GM21737 (cell line): ENCODE measurements at regions not wholly inside any gene's neighbourhood (a gene's known extent, or its start where the extent isn't known, plus 50 kb on each side); places are given as distances from the start of the nearest gene placed in this dataset.

ENCODE experiments used
- ATAC-seq: cut with Tn5 transposase; IDR thresholded peaks from one replicate; pipeline ENCODE4 v1.9.1; 2021; ENCODE audit warnings: mild to moderate bottlenecking, moderate library complexity; ENCODE audit not compliant: unreplicated experiment

DNA sequence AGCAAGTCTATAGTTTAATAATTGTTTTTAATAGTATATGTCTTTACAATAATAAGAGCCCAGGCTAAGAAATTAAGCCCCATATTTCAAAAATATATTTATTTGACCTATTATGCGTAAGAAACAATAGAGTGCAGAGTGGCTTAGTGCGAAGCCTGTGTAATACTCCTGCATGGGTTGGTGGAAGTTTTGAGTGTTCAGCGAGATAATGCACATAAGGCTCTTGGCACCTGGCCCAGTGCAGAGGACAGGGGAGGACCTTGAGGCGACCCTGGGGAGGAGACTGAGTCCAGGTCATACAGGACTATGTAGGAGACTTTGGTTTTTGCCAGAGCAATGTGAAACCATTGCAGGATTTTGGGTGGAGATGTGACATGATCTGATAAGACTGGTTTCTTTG, 132.4 kb upstream of the ST6GAL2 start:
- ATAC-seq: no peak

- no peak for ATAC-seq
Measured at GRCh38 chr2:107020392-107020791, 134.4 kb upstream of the ST6GAL2 start.

DNA sequence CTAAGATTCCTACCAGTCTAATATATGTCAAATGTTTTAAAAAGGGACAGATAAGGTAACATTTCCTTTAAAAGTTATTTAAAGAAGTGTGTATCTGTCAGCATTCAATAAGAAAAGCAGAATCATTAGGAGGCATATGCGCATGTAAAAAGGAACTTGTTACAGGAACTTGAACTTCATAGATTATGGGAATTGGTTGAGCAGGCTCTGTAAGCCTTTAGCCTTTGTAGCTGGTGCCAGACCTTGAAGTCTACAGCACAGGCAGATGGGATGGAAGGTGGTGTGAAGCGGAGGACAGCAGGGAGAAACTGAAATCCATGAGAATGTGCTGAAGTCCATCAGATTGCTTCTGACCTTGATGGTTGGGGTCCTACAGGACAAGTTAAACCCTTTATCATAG, 138.3 kb upstream of the ST6GAL2 start:
- no peak for ATAC-seq

DNA sequence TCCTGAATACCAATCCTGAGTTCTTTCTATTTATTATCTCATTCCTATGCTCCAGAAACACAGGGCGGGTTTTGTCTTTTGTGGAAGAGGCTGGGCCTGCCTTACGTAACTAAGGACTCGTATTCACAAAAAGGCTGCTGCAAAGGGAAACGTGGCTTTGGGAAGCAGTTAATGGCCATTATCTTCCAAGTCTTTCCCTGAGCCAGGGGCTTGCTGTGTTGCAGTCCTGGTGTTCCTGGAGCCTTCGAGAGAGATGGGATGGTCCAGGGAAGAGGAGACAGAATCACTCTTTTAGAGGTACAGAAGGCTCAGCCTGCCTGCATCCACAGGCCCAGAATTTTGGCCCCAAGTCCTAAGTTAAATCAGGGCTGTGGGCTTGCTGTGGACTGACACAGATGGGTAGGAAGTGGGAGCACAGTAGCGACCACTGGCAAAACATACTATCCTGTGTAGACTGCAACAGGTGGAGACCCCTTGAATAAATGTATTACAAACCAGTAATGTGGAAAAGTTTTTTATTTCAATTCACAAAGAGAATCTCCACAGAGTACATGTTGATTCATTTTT, 139.4 kb upstream of the ST6GAL2 start:
- no peak for ATAC-seq

DNA sequence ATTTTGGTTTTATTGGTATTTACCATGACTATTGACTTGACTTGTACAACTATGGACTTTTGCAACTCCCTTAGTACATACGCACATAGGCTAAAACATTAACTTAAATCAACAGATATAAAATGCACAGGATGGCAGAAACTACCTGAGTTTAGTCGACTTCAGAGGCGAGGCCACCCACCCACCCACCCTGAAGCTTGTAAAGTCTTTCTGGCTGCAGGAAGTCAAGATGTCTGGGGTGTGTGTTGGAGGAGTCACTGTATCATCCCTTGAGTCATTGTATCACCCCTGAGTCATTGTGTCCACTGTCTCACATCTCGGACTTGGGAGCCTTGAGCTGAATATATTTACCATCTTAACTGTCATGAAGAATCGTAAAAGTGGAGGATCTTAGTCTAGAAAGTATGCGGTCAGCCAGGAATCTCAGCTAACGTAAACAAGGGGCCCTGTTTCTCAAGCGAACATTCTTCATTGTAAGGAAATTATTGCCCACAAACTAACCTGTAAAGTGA, 140.0 kb upstream of the ST6GAL2 start:
- ATAC-seq: no peak

DNA sequence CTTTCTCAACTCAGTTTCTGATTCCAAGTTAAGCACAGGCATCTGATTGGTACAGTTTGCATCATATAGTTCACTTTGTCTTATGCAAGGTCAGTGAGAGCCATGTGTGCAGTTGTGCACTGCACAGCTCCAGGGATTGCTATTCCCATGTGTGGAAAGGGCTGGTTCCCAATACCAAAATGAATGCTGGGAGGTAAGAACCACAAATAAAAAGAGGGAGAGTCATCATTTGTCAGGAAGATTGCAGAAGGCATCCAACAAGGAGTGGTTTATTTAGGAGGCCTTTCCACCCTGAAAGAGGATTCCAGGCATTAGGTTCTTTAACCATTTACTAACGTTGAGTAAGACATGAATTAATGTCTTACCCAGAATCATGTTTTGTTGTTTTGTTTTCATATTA, 141.2 kb upstream of the ST6GAL2 start:
- no peak for ATAC-seq

DNA sequence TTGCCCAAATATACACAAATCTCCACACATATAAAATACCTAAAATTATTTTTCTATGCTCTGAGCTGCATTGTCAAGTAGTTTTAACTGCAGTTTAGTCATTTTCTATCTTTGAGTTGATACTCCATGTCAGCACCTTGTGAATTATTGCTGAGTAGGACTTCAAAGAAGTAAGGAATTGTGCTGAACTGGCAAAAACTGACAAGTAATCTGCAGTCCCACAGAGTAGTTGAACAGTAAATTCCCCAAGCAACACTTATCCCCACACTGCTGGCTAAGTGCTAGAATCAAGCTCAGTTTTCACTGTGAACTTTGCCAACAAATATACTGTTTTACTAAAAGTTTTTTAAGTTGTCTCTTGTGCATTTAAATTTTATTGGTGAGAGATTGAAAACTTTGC, 141.8 kb upstream of the ST6GAL2 start:
- no peak for ATAC-seq

DNA sequence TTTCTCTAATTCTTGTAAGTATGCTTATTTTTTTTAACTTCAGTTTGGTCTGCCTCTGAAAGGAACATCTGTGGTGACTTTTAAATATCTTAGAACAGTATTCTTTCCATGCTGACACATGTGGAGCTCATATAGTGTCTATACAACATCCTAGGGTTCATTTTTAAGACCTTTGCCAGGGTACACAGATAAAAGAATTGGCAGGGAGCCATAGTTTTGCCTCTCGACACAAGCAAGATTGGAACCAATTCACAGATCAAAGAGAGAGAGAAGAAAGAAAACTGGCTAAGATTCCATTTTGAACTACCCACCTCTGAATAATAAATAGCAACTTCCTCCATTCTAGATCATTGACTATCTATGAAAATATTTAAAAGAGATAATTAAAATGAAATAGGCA, 142.7 kb upstream of the ST6GAL2 start:
- no peak for ATAC-seq

- ATAC-seq: no peak
Measured at GRCh38 chr2:107036293-107036692, 150.3 kb upstream of the ST6GAL2 start.

- ATAC-seq: no peak
Measured at GRCh38 chr2:107062173-107062572, 176.2 kb upstream of the ST6GAL2 start.

DNA sequence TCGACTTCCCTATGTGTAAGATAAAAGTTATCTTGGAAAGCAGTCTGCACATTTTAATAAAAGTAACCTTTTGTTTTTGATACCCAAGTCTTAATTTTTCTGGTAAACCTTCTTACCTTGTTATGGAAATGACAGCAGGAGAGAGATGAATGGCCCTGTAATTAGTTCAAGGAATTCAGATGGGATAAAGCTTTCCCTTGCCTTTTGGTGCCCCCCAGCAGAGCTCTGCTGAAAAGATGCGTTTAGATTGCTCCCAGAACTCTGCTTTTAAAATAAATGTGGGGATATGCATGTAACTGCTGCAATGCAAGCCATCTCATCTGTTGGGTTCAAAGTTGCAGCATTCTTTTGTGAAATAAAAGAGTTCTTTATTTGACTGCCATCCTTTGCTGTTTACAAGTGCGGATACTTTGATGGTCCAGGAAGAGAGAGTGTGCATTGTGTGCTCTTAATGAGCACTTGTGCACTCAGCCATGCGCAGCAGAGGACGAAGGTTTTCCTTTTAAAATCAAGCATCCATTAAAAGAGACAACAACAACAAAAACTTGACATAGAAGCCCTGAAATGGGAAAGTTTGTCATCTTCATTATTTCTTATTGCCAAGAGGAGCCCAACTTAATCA, 176.7 kb upstream of the ST6GAL2 start:
- ATAC-seq: no peak

- ATAC-seq: no peak
Measured at GRCh38 chr2:107063228-107063627, 177.3 kb upstream of the ST6GAL2 start.

- no peak for ATAC-seq
Measured at GRCh38 chr2:107064750-107065149, 178.8 kb upstream of the ST6GAL2 start.

- no peak for ATAC-seq
Measured at GRCh38 chr2:107068069-107068916, 182.3 kb upstream of the ST6GAL2 start.

- ATAC-seq: no peak
Measured at GRCh38 chr2:107069890-107070289, 183.9 kb upstream of the ST6GAL2 start.

DNA sequence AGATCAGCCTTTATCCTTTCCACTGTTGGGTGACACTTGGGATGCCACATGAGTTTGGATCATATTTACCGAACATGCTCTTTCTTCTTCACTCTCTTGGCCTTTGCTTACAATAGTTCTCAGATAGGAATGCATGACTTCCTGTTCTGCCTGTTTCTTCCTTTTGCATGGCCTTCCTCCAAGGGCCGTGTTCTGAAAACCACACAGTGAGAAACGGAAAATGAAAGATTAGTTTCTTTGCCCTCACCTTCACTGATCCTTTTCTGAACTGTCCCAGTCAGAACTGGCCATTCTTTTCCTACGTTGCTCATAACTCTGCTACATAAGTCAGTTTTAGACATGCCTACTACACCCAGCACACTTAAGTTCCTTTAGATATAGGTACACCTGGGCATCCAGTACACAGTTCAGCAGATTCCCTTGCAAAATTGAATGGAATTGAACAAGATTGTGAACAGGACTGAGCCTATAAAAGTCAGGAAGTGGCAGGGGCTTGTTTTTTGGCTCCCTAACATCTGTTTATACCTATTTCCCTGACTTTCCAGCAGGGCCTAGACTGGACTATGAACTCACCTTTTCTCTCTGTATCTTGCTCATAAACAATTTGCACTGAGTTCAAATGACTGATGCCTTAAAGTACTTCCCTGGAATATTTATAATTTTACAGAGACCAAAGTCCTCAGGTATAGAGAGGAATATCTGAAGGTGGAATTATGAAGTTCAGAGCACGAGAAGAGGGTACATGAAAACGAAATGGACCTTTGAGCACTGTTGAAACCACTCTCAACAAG, 186.4 kb upstream of the ST6GAL2 start:
- ATAC-seq: no peak

DNA sequence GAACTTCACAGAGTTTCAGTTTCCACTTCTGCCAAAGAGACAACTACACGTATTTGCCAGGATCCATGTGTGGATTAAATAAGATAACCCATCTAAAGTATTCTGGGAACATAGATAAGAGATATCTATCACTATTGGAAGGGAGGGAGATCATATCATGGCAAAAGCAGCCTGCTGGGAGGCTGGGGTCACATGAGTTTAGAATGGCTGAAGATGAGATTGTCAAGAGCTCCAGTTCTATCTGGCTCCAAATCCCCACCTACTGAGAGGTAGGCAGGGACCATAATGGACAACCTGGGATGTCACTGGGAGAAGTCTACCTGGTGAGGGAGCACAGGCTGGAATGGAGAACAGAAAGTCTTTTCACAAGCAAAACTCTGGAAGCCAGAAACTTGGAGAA, 192.6 kb upstream of the ST6GAL2 start:
- ATAC-seq: no peak

DNA sequence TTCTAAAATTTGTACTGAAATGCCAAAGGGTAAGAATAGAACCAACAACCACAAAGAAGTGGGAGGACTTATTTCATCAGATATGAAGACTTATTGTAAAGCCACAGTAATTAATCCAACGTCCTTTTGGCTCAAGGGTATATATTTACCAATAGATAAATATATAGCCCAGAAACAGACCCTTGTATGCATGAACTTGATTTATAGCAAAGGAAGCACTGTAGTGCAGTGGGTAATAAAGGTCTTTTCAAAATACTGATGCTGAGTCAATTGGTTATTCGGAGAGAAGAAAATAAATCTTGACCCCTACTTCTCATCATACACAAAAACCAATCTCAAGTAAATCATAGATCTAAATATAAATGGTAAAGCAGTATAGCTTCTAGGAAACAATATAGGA, 200.5 kb upstream of the ST6GAL2 start:
- ATAC-seq: no peak

DNA sequence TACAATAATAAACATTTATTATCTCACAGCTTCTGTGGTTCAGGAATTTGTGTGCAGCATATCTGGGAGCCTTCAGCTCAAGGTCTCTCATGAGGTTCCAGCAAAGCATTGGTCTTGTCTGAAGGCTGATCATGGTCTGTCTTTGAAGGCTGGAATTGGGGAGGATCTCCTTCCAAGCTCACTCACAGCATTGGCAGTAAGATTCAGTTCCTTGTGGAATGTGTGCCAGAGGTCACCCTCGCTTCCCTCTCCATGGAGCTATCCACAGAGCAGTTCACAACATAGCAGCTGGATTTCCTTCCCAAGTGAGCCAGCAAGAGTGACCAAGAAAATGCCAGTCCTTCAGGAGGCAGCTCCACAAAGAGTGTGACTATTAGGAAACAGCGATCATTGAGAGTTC, 202.2 kb upstream of the ST6GAL2 start:
- no peak for ATAC-seq

DNA sequence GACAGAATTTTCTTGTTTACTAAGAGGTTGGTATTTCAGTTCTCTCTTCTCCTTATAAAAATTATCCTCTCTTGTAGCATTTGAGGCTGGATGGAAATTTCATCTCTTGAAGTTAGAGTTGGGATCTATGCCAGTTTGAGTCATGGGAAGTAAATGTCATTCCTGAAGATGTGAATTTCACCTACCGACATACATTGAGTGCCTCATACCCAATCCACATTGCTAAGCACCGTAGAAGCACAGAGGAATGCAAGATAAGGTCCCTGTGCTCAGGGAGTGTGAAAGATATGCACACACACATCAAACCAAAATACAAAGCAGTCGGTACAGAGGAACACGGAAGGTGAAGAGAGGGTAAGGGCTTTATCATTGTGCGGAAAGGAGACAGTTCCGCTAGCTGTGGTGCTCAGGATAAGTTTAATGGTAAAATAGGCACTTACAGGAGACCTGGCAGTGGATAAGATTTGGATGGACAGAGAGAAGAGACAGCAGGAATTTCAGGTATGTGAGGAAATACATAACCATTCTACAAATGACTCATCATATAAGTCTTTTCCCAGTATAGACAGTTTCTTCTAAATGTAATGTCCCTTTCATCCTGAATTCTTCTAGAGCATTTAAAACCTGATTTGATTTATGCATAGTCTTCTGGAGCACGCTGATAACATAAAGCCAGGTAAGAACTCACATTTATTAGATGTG, 205.3 kb upstream of the ST6GAL2 start:
- ATAC-seq: no peak
